ENCODE measurements at regions not wholly inside any gene's neighbourhood (a gene's known extent, or its start where the extent isn't known, plus 50 kb on each side); places are given as distances from the start of the nearest gene placed in this dataset.
"Not testable (repeated sequence)": the region's sequence is repeated elsewhere in the genome, so short reads cannot be mapped to it uniquely, and the experiment has no call there.

DNA sequence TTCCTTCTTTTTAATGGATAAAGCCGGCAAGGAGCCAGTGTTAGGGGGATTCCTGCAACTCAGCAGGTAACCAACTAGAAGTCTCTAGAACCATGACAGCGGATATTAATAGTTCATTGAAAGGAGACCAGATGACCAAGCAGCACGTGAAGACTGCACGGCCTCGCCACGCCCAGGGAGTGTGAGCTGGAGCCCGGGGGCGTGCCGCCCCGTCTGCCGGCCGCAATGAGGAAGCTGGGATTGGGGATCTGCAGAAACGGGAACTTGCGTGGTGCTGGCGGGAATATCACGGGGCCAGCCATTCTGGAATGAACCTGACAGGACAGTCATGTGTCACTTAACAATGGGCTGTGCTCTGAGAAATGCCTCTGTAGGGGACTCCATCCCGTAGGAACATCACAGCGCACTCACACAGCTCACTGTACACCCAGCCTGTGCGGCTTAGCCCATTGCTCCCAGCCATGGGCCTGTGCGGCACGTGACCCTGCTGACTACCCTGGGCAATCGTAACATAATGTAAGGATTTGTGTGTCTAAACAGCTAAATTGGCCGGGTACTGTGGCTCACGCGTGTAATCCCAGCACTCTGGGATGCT, 4092.8 kb upstream of the TPTE start:
- H3K4me1 Mint-ChIP-seq; H3K27ac Mint-ChIP-seq (ENCODE audit: unreplicated experiment); H3K27me3 Mint-ChIP-seq (ENCODE audit: low read depth); H3K9me3 Mint-ChIP-seq; DNase-seq (ENCODE audit: low read depth, low spot score); H3K36me3 Mint-ChIP-seq (ENCODE audit: low read depth); H3K4me3 Mint-ChIP-seq: not testable (repeated sequence)

GRCh38 chr21:6429924-6430323, 4091.5 kb upstream of the TPTE start:
- H3K27ac Mint-ChIP-seq (ENCODE audit: unreplicated experiment) = not testable (repeated sequence)

GRCh38 chr21:6433149-6433548, 4088.2 kb upstream of the TPTE start:
- not testable (repeated sequence) for DNase-seq (ENCODE audit: low read depth, low spot score)

More at GRCh38 chr21:6429924-6430323, 4091.5 kb upstream of the TPTE start:
- H3K36me3 Mint-ChIP-seq (ENCODE audit: low read depth); H3K4me1 Mint-ChIP-seq; H3K27me3 Mint-ChIP-seq (ENCODE audit: low read depth); H3K4me3 Mint-ChIP-seq; H3K9me3 Mint-ChIP-seq; DNase-seq (ENCODE audit: low read depth, low spot score): not testable (repeated sequence)

DNA sequence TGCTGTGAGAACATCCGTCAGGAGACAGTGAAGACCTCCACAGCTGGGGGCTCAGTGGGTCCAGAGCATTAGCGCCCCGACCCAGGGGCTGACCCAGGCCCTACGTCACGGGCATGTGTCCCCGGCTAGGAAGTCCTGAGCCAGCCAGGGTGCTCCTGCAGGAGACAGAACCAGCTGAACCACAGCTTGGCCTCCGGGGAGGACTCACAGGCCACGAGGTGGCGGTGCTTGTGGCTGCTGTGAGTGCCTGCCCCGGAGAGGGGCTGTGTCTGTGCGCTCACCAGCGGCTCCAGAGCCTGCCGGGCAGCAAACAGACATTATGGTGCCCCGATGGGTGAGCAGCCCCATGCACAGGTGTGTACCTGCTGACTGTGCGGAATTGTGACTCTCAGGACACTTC, 4085.2 kb upstream of the TPTE start:
- not testable (repeated sequence) for DNase-seq (ENCODE audit: low read depth, low spot score); H3K27me3 Mint-ChIP-seq (ENCODE audit: low read depth); H3K27ac Mint-ChIP-seq (ENCODE audit: unreplicated experiment); H3K4me1 Mint-ChIP-seq; H3K4me3 Mint-ChIP-seq; H3K36me3 Mint-ChIP-seq (ENCODE audit: low read depth); H3K9me3 Mint-ChIP-seq

More at GRCh38 chr21:6433149-6433548, 4088.2 kb upstream of the TPTE start:
- not testable (repeated sequence) for H3K4me1 Mint-ChIP-seq; H3K36me3 Mint-ChIP-seq (ENCODE audit: low read depth); H3K9me3 Mint-ChIP-seq; H3K4me3 Mint-ChIP-seq; H3K27me3 Mint-ChIP-seq (ENCODE audit: low read depth); H3K27ac Mint-ChIP-seq (ENCODE audit: unreplicated experiment)

DNA sequence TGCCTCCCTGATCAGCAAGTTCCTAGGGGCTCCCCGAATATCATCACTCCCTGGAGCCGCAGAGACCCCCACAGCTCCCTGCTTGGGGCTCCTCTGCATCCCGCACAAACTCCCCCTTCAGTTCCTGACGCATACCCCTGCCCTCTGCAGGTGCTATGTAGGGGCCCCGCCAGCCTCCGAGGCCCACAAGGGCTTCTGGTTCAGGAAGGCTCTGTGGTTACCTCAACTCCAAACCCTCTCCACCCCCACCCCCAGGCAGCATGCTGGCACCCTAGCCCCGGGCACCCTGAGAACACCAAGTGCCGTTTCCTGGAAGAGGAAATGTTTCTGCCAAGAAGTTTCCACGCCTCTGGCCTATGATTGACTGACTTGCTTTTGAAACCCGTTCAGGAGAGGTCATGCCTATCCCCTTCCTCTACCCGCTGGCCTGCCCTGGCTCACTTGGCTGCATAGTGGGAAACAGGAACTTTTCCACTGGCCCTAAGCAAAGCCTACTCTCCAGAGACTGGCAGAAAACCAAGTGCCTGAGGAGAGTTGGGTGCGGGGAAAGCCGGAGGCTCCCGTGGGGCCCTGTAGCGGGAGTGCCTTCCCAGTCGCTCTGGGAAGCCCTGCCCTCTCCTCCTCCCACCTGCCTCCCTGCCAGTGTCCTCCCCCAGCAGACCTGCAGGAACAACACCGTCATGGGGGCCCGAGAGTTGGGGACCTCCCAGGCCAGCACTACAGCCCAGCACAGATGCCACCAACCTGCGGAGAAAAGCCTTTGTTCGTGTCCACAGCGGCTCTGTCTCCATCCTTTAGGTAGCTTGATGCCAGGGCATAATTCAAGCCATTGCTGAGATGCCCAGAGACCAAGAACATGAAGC, 4084.2 kb upstream of the TPTE start:
- not testable (repeated sequence) for H3K4me3 Mint-ChIP-seq; H3K9me3 Mint-ChIP-seq; H3K36me3 Mint-ChIP-seq (ENCODE audit: low read depth); H3K27me3 Mint-ChIP-seq (ENCODE audit: low read depth); H3K4me1 Mint-ChIP-seq; DNase-seq (ENCODE audit: low read depth, low spot score); H3K27ac Mint-ChIP-seq (ENCODE audit: unreplicated experiment)

DNA sequence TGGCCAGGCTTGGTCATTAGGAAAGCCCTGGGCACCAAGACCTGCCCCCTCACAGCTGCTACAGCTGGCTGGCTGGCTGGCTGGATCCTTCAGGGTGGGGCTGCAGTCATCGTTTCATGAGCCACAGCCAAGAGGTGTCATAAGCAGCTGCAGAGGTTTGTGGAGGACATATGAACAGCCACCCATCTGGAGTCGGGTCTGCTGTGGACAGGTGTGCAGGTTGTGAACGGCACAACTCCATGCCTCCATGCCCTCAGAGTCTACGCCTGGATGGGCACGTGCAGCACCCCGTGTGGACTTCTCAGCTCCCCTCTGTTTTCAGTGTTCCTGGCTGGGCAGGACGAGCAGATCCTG, 4083.6 kb upstream of the TPTE start:
- H3K27me3 Mint-ChIP-seq (ENCODE audit: low read depth); H3K9me3 Mint-ChIP-seq; H3K4me3 Mint-ChIP-seq; H3K27ac Mint-ChIP-seq (ENCODE audit: unreplicated experiment); H3K36me3 Mint-ChIP-seq (ENCODE audit: low read depth); H3K4me1 Mint-ChIP-seq; DNase-seq (ENCODE audit: low read depth, low spot score): not testable (repeated sequence)

GRCh38 chr21:6439058-6439457, 4082.3 kb upstream of the TPTE start:
- H3K36me3 Mint-ChIP-seq (ENCODE audit: low read depth); H3K4me1 Mint-ChIP-seq; H3K27ac Mint-ChIP-seq (ENCODE audit: unreplicated experiment); H3K27me3 Mint-ChIP-seq (ENCODE audit: low read depth); H3K4me3 Mint-ChIP-seq; H3K9me3 Mint-ChIP-seq; DNase-seq (ENCODE audit: low read depth, low spot score): not testable (repeated sequence)

DNA sequence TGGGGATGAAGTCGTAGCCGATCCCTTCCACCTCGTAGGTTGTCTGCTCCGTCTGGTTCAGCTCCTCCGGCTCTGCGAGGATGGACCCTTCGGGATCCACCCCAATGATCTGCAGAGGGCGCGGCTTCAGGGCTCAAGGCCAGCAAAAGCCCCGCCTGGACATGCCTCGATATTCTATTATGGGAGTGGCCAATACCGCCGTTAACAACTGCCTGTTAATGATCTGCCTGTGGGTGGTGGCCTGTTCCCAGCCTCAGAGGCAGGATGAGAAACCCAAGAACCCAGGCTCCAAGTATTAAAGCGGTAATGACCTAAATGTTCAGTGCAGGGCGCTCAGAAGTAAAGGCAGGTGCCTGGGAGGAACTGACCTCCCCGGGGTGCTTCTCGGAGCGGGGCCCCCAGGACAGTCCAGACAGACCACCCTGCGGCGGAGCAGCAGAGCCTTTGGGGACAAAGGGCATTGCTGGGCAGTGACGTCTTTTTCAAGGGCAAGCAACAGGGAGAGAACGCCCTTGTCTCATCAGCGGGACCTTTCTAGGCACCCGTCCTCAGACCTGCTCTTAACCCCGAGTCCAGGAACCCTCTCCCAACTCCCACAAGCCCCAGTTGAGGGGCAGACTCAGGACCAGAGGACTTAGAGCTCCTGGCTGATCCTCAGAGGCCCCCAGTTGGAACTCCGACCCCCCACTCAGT, 4066.6 kb upstream of the TPTE start:
- not testable (repeated sequence) for H3K9me3 Mint-ChIP-seq; H3K27me3 Mint-ChIP-seq (ENCODE audit: low read depth); H3K27ac Mint-ChIP-seq (ENCODE audit: unreplicated experiment); DNase-seq (ENCODE audit: low read depth, low spot score); H3K4me1 Mint-ChIP-seq; H3K4me3 Mint-ChIP-seq; H3K36me3 Mint-ChIP-seq (ENCODE audit: low read depth)

GRCh38 chr21:6456011-6456661, 4065.2 kb upstream of the TPTE start:
- not testable (repeated sequence) for H3K27ac Mint-ChIP-seq (ENCODE audit: unreplicated experiment); H3K27me3 Mint-ChIP-seq (ENCODE audit: low read depth); H3K4me3 Mint-ChIP-seq; H3K4me1 Mint-ChIP-seq; DNase-seq (ENCODE audit: low read depth, low spot score); H3K36me3 Mint-ChIP-seq (ENCODE audit: low read depth); H3K9me3 Mint-ChIP-seq

GRCh38 chr21:6459761-6460160, 4061.6 kb upstream of the TPTE start:
- DNase-seq (ENCODE audit: low read depth, low spot score); H3K9me3 Mint-ChIP-seq; H3K27ac Mint-ChIP-seq (ENCODE audit: unreplicated experiment); H3K36me3 Mint-ChIP-seq (ENCODE audit: low read depth); H3K4me3 Mint-ChIP-seq; H3K4me1 Mint-ChIP-seq; H3K27me3 Mint-ChIP-seq (ENCODE audit: low read depth): not testable (repeated sequence)

DNA sequence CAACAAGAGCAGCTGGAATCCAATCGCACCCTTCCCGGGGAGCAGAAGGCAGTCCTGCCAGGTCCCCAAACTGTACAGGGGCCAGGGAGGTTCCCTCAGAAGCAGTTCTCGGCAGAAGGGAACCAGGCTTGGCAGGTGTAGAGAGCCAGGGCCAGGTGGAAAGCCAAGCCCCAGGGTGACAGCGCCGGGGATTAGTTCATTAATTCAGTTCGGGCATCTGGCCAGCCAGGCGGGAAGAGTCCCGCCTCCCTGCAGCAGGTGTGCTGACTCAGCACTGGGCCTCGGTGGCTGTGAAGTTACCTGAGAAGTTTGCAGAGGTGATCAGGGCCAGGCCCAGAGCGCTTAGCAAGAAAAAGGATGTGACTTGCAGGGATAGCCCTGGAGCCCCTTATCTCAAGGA, 4060.0 kb upstream of the TPTE start:
- not testable (repeated sequence) for DNase-seq (ENCODE audit: low read depth, low spot score); H3K27ac Mint-ChIP-seq (ENCODE audit: unreplicated experiment); H3K4me3 Mint-ChIP-seq; H3K27me3 Mint-ChIP-seq (ENCODE audit: low read depth); H3K9me3 Mint-ChIP-seq; H3K4me1 Mint-ChIP-seq; H3K36me3 Mint-ChIP-seq (ENCODE audit: low read depth)

GRCh38 chr21:6464419-6464818, 4057.0 kb upstream of the TPTE start:
- H3K9me3 Mint-ChIP-seq; H3K4me3 Mint-ChIP-seq; H3K27ac Mint-ChIP-seq (ENCODE audit: unreplicated experiment); H3K4me1 Mint-ChIP-seq; H3K36me3 Mint-ChIP-seq (ENCODE audit: low read depth); H3K27me3 Mint-ChIP-seq (ENCODE audit: low read depth); DNase-seq (ENCODE audit: low read depth, low spot score): not testable (repeated sequence)

GRCh38 chr21:6466081-6466698, 4055.2 kb upstream of the TPTE start:
- not testable (repeated sequence) for H3K27me3 Mint-ChIP-seq (ENCODE audit: low read depth); H3K4me3 Mint-ChIP-seq; H3K9me3 Mint-ChIP-seq; H3K27ac Mint-ChIP-seq (ENCODE audit: unreplicated experiment); DNase-seq (ENCODE audit: low read depth, low spot score); H3K4me1 Mint-ChIP-seq; H3K36me3 Mint-ChIP-seq (ENCODE audit: low read depth)
